ENCODE measurements at regions not wholly inside any gene's neighbourhood (a gene's known extent, or its start where the extent isn't known, plus 50 kb on each side); places are given as distances from the start of the nearest gene placed in this dataset.

GRCh38 chr6:97406633-97407032, 123.6 kb upstream of the MMS22L start:
- no peaks in the 10 kb centered on the region for H3K36me3 ChIP-seq (replicated peaks in 1 of 2; ENCODE audit: control insufficient read depth in 1 of 2, insufficient read depth in 2 of 2, low read length in 1 of 2)
- POLR2A ChIA-PET, result no interaction called here
- 22% methylated on average over 1 of the region's 1 CpG for WGBS (ENCODE audit: low lambda C conversion rate)

More at GRCh38 chr6:97406633-97407032, 123.6 kb upstream of the MMS22L start:
- Histone ChIP-seq H3F3A (replicated peaks; ENCODE audit: insufficient read depth) (peaks cover 3% of the 10 kb centered on the region), H3K9ac (no peak overlapping the region), H3K27me3 (ENCODE audit: insufficient read depth) (no peaks in the 10 kb centered on the region), H3K9me2 (no peaks in the 10 kb centered on the region), H3K27ac (ENCODE audit: low read depth in 2 of 2, low read length in 1 of 2) (no peak overlapping the region), H3K9me3 (no peaks in the 10 kb centered on the region), H3K4me2 (no peak overlapping the region), H4K20me1 (ENCODE audit: insufficient read depth) (no peaks in the 10 kb centered on the region), H3K4me3 (ENCODE audit: low read depth in 2 of 2, low read length in 1 of 2) (no peak overlapping the region), H2AFZ (ENCODE audit: low read depth) (no peak overlapping the region), H3K4me1 (ENCODE audit: control insufficient read depth in 1 of 2, insufficient read depth in 2 of 2, low read depth in 1 of 2, low read length in 1 of 2) (no peaks in the 10 kb centered on the region), H3K79me2 (ENCODE audit: insufficient read depth) (no peaks in the 10 kb centered on the region)
- no peak for TF ChIP-seq IRF3 (IDR thresholded peaks at IDR 0.05; ENCODE audit: low read depth, low read length)
- no peak for TF ChIP-seq MXI1 (IDR thresholded peaks at IDR 0.05; ENCODE audit: low read depth, low read length)
- TF ChIP-seq FOSL2 (IDR thresholded peaks at IDR 0.05; ENCODE audit: borderline replicate concordance, low read depth), result no peak
- no peak for TF ChIP-seq YY1 (IDR thresholded peaks at IDR 0.05; ENCODE audit: low read depth)
- TF ChIP-seq NFIC (IDR thresholded peaks at IDR 0.05; ENCODE audit: borderline replicate concordance), result no peak
- no peak for TF ChIP-seq EP300 (IDR thresholded peaks at IDR 0.05; ENCODE audit: borderline replicate concordance in 1 of 2, low read depth in 1 of 2, low read length in 1 of 2)
- no peak for TF ChIP-seq USF2 (IDR thresholded peaks at IDR 0.05; ENCODE audit: borderline replicate concordance, low read depth, low read length)
- no peak for TF ChIP-seq TCF12 (IDR thresholded peaks at IDR 0.05)
- no peak for TF ChIP-seq JUND (IDR thresholded peaks at IDR 0.05)
- no peak for TF ChIP-seq FOXJ3 (CRISPR knock-in tag; IDR thresholded peaks at IDR 0.05)
- no peak for TF ChIP-seq RAD21 (IDR thresholded peaks at IDR 0.05; ENCODE audit: low read length)
- TF ChIP-seq ZBTB33 (IDR thresholded peaks at IDR 0.05; ENCODE audit: borderline replicate concordance, low read depth), result no peak
- no peak for TF ChIP-seq GATA2 (CRISPR knock-in tag; IDR thresholded peaks at IDR 0.05)
- TF ChIP-seq MAX (IDR thresholded peaks at IDR 0.05; ENCODE audit: low read depth), result no peak
- no peak for TF ChIP-seq SIN3A (IDR thresholded peaks at IDR 0.05; ENCODE audit: borderline replicate concordance, low read depth, low read length)
- TF ChIP-seq EZH2phosphoT487 (IDR thresholded peaks at IDR 0.05; ENCODE audit: borderline replicate concordance, low read depth), result no peak
- TF ChIP-seq POLR2AphosphoS5 (IDR thresholded peaks at IDR 0.05; ENCODE audit: low read depth, low read length), result no peak
- no peak for TF ChIP-seq CHD2 (IDR thresholded peaks at IDR 0.05; ENCODE audit: low read length, partially characterized antibody)
- CTCF ChIA-PET, result interaction anchor here (1.8 to 3.0 kb wide), 3 partner anchors 12 to 220 kb away, joined by 6 to 8 read pairs (median 7); no protein-coding TSS in a partner anchor
- DNase-seq, result no peak
